ENCODE measurements at regions not wholly inside any gene's neighbourhood (a gene's known extent, or its start where the extent isn't known, plus 50 kb on each side); places are given as distances from the start of the nearest gene placed in this dataset.
A peak's percentile ranks its signal among the peaks of the same experiment; 100 is the strongest.

- H3K4me3 ChIP-seq (ENCODE audit: low read depth in 1 of 2, low read length in 2 of 2) = no peak overlapping the region
- no peaks in the 10 kb centered on the region for H3K27me3 ChIP-seq (ENCODE audit: insufficient read depth, low read length, poor library complexity)
- no peaks in the 10 kb centered on the region for H3K36me3 ChIP-seq (ENCODE audit: insufficient read depth, low read length)
- no peaks in the 10 kb centered on the region for H3K79me2 ChIP-seq (ENCODE audit: insufficient read depth, low read length)
- H3K27ac ChIP-seq (ENCODE audit: low read length) = no peak overlapping the region
- peaks cover 16% of the 10 kb centered on the region for H4K20me1 ChIP-seq (ENCODE audit: insufficient read depth, low read length)
- no peak for DNase-seq
- H3K4me2 ChIP-seq (ENCODE audit: insufficient read depth, low read length) = no peak overlapping the region
- no peak for ATAC-seq (ENCODE audit: insufficient read depth, low read depth)
- no peaks in the 10 kb centered on the region for H3K9me3 ChIP-seq (ENCODE audit: insufficient read depth, low read length, severe bottlenecking)
- H2AFZ ChIP-seq (ENCODE audit: low read depth, low read length) = no peak overlapping the region
- no peak overlapping the region for H3K9ac ChIP-seq (ENCODE audit: low read depth, low read length)
- H3K4me1 ChIP-seq (ENCODE audit: insufficient read depth, low read length) = no peaks in the 10 kb centered on the region
- TF ChIP-seq EZH2 (IDR thresholded peaks at IDR 0.05; ENCODE audit: borderline replicate concordance, low read depth, low read length, severe bottlenecking) = no peak
- TF ChIP-seq CTCF (IDR thresholded peaks at IDR 0.05; ENCODE audit: borderline replicate concordance, extremely low read depth, low read length, poor library complexity, severe bottlenecking) = no peak
Observed at GRCh38 chr20:50358166-50358565, 152.0 kb upstream of the PTPN1 start.

- H3K27ac ChIP-seq (ENCODE audit: low read length) = no peak overlapping the region
- no peak overlapping the region for H3K4me2 ChIP-seq (ENCODE audit: insufficient read depth, low read length)
- TF ChIP-seq EZH2 (IDR thresholded peaks at IDR 0.05; ENCODE audit: borderline replicate concordance, low read depth, low read length, severe bottlenecking) (no peak), CTCF (IDR thresholded peaks at IDR 0.05; ENCODE audit: borderline replicate concordance, extremely low read depth, low read length, poor library complexity, severe bottlenecking) (no peak)
- H3K9ac ChIP-seq (ENCODE audit: low read depth, low read length) = no peak overlapping the region
- no peaks in the 10 kb centered on the region for H3K9me3 ChIP-seq (ENCODE audit: insufficient read depth, low read length, severe bottlenecking)
- no peaks in the 10 kb centered on the region for H3K4me1 ChIP-seq (ENCODE audit: insufficient read depth, low read length)
- no peaks in the 10 kb centered on the region for H3K27me3 ChIP-seq (ENCODE audit: insufficient read depth, low read length, poor library complexity)
- ATAC-seq (ENCODE audit: insufficient read depth, low read depth) = peak; percentile 17; the same call in 1 of the 3 replicates
- H3K79me2 ChIP-seq (ENCODE audit: insufficient read depth, low read length) = no peaks in the 10 kb centered on the region
- no peaks in the 10 kb centered on the region for H3K36me3 ChIP-seq (ENCODE audit: insufficient read depth, low read length)
- no peak overlapping the region for H3K4me3 ChIP-seq (ENCODE audit: low read depth in 1 of 2, low read length in 2 of 2)
- peaks cover 16% of the 10 kb centered on the region for H4K20me1 ChIP-seq (ENCODE audit: insufficient read depth, low read length)
- DNase-seq = no peak
- H2AFZ ChIP-seq (ENCODE audit: low read depth, low read length) = no peak overlapping the region
Observed at GRCh38 chr20:50358971-50359370, 151.2 kb upstream of the PTPN1 start.

GRCh38 chr20:50359607-50360217, 150.5 kb upstream of the PTPN1 start:
- Histone ChIP-seq H3K4me1 (ENCODE audit: insufficient read depth, low read length) (no peaks in the 10 kb centered on the region), H3K9me3 (ENCODE audit: insufficient read depth, low read length, severe bottlenecking) (no peaks in the 10 kb centered on the region), H3K4me3 (ENCODE audit: low read depth in 1 of 2, low read length in 2 of 2) (no peak overlapping the region), H4K20me1 (ENCODE audit: insufficient read depth, low read length) (peaks cover 16% of the 10 kb centered on the region), H2AFZ (ENCODE audit: low read depth, low read length) (no peak overlapping the region), H3K79me2 (ENCODE audit: insufficient read depth, low read length) (no peaks in the 10 kb centered on the region), H3K4me2 (ENCODE audit: insufficient read depth, low read length) (no peak overlapping the region), H3K9ac (ENCODE audit: low read depth, low read length) (no peak overlapping the region), H3K27me3 (ENCODE audit: insufficient read depth, low read length, poor library complexity) (no peaks in the 10 kb centered on the region), H3K27ac (ENCODE audit: low read length) (no peak overlapping the region), H3K36me3 (ENCODE audit: insufficient read depth, low read length) (no peaks in the 10 kb centered on the region)
- no peak for DNase-seq
- TF ChIP-seq CTCF (IDR thresholded peaks at IDR 0.05; ENCODE audit: borderline replicate concordance, extremely low read depth, low read length, poor library complexity, severe bottlenecking) (no peak), EZH2 (IDR thresholded peaks at IDR 0.05; ENCODE audit: borderline replicate concordance, low read depth, low read length, severe bottlenecking) (no peak)
- no peak for ATAC-seq (ENCODE audit: insufficient read depth, low read depth)

Measured in DND-41 (cell line).